GM10266 (cell line): ENCODE measurements at regions not wholly inside any gene's neighbourhood (a gene's known extent, or its start where the extent isn't known, plus 50 kb on each side); places are given as distances from the start of the nearest gene placed in this dataset.
"Not testable (repeated sequence)": the region's sequence is repeated elsewhere in the genome, so short reads cannot be mapped to it uniquely, and the experiment has no call there.

Experiments
- DNase-seq: peaks from one replicate; pipeline ENCODE4 v3.0.0; 2012; ENCODE audit errors: extremely low spot score
- TF ChIP-seq, protein P1 (sequence below): IDR thresholded peaks from 2 replicates; pipeline ENCODE4 v1.5.1; 2012; ENCODE audit warnings: mild to moderate bottlenecking, low read depth; ENCODE audit not compliant: control insufficient read depth, insufficient read depth; ENCODE audit errors: missing control alignments

- no peak for DNase-seq
- TF ChIP-seq, protein P1, sequence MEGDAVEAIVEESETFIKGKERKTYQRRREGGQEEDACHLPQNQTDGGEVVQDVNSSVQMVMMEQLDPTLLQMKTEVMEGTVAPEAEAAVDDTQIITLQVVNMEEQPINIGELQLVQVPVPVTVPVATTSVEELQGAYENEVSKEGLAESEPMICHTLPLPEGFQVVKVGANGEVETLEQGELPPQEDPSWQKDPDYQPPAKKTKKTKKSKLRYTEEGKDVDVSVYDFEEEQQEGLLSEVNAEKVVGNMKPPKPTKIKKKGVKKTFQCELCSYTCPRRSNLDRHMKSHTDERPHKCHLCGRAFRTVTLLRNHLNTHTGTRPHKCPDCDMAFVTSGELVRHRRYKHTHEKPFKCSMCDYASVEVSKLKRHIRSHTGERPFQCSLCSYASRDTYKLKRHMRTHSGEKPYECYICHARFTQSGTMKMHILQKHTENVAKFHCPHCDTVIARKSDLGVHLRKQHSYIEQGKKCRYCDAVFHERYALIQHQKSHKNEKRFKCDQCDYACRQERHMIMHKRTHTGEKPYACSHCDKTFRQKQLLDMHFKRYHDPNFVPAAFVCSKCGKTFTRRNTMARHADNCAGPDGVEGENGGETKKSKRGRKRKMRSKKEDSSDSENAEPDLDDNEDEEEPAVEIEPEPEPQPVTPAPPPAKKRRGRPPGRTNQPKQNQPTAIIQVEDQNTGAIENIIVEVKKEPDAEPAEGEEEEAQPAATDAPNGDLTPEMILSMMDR: no peak
Observed at GRCh38 chr14:58915646-58916045, 272.8 kb upstream of the DAAM1 start.

DNA sequence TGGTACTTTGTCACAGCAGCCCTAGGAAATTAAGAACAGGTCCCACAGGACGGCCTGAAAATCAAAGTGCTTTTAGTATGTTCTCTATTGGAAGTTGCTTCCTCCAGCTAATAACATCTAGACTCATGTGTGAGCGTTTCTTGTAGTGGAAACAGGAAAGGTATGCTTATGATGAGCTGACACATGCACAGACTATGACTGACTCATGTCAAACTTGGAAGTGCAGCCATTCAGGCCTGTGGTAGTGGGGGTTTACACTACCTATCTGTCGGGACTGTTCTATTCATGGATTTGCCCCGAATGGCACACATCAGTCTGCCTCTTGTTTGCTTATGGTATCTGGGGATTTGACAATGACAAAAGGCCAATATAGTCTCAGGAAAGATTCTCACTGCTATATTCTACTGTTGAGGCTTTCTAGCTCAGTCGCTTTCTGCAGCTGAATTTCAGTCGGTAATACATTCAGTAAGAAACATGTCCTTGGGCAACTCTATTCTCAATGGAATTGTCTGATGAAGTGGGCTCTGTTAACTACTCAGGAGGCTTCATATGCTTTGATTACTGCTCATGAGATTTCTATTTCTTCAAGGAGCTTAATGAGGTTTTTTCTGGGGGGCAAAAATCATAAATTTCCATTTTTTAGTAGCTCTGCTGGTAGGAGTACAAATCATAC, 270.3 kb upstream of the DAAM1 start:
- TF ChIP-seq, protein P1: no peak
- DNase-seq: no peak

GRCh38 chr14:58919217-58919616, 269.2 kb upstream of the DAAM1 start:
- TF ChIP-seq, protein P1: no peak
- no peak for DNase-seq

- TF ChIP-seq, protein P1: no peak
- no peak for DNase-seq
Observed at GRCh38 chr14:58920230-58920629, 268.2 kb upstream of the DAAM1 start.

DNA sequence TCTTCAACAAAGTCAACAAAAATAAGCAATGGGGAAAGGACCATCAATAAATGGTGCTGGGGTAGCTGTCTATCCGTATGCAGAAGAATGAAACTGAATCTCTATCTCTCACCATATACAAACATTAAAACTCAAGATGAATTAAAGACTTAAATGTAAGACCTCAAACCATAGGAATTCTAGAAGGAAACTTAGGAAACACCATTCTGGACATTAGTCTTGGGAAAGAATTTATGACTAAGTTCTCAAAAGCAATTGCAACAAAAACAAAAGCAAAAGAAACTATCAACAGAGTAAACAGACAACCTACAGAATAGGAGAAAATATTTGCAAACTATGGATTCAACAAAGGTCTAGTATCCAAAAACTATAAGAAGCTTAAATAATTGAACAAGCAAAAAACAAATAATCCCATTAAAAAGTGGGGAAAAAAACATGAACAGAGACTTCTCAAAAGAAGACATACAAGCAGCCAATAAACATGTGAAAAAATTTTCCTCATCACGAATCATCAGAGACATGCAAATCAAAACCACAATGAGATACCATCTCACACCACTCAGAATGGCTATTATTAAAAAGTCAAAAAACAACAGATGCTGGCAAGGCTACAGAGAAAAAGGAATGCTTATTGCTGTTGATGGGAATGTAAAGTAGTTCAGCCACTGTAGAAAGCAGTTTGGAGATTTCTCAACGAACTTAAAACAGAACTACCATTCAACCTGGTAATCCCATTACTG, 266.1 kb upstream of the DAAM1 start:
- not testable (repeated sequence) for DNase-seq

- TF ChIP-seq, protein P1: no peak
- DNase-seq: no peak
Observed at GRCh38 chr14:58923751-58924405, 264.6 kb upstream of the DAAM1 start.

GRCh38 chr14:58941629-58942028, 246.8 kb upstream of the DAAM1 start:
- no peak for DNase-seq
- TF ChIP-seq, protein P1: no peak
